RCC 7860 (cell line): ENCODE measurements at regions not wholly inside any gene's neighbourhood (a gene's known extent, or its start where the extent isn't known, plus 50 kb on each side); places are given as distances from the start of the nearest gene placed in this dataset.
A peak's percentile ranks its signal among the peaks of the same experiment; 100 is the strongest.

Experiments
- DNase-seq: peaks from one replicate; pipeline ENCODE4 v3.0.0-alpha.2; 2015; ENCODE audit warnings: low spot score
- FAIRE-seq: peaks from 2 replicates; lab custom pipeline; 2012; peaks lifted over from hg19 to GRCh38; lab: Jason Lieb, UNC

DNA sequence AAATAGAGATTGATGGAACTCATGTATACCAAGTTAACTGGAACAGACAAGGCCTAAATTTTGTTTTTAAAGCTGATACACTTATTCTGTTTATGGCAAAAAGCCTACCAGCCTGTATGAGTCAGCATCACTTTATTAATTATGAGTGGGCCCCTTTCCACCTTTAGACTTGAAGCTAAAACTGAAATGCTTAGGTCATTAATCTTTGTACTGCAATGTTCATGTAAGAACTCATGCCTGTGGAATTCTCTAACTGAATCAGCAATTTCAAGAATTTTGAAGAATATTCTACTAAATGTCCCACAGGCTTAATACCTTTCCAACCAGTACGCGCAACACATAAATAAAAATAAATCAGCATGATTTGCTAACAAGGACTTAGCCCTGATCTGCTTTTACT, 140.2 kb upstream of the PHACTR1 start:
- DNase-seq (peak; percentile 63), FAIRE-seq (peak; percentile 74)

DNA sequence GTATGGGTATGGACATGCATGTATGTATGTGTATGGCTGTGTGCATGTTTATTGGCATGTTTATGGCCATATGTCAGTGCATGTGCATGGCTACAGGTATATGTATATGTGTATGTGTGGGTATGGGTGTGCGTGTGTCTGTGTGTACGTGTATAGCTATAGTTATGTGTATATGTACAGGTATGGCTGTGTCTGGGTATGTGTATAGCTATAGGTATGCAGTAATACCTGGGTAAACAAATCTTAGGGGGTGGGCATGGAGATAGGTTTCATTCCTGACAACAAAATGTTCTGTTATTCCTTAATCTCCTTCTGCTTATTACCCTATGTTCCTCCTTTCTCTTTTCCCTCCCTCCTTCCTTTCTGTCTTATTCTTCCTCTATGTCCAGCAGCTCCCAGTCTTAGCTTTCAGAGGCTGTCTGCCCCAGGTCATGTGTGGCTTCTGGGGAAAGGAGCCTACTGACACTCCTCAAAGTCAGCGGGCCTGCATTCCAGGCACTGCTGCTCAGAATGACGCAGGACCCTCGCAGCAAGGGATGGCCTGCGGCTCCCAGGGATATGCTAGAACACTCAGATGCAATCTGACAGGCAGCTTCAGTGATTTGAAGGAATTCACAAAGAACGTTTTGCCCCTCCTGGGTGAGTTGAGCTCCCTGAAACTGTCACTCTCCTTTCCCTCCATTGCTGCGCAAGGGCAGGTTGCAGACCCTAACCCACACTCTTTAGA, 139.3 kb upstream of the PHACTR1 start:
- DNase-seq (peak; percentile 66), FAIRE-seq (no peak)

DNA sequence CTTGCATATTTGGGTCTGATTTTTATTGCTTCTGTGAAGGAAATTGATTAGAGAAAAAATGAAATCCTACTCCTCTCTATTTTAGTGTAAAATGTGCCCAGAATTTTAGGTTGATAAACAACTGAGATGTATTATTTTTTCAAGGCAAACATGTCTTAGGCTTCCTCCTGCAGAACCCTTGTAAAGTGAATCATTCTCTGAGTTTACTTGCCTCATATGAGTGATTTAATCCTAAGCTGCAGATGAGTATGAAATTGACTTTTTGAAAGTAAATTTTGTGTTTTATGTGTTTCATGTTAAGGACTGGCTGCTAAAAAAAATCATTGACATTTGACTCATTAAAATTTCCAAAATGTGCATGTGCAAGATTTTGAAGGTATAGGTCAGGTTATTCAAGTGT, 138.5 kb upstream of the PHACTR1 start:
- DNase-seq (no peak), FAIRE-seq (peak; percentile 42)

DNA sequence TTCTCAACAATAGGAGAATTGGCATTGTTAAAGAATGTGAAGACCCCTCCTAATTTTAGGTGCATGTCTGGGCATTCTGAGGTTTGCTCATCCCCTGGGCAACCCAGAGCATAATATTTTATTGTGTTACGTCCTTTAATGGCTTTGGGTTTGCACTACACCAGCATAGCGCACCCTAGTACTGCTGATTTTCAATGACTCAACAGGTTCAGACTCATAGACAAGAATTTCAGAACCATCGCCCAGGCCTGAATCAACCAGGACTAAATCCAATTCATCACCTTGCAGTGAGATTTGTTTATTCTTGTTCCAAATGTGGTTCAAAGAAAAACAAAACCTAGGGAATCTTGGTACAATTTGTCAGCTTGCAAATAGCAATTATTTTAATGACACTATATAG, 137.8 kb upstream of the PHACTR1 start:
- FAIRE-seq (no peak), DNase-seq (peak; percentile 47)

DNA sequence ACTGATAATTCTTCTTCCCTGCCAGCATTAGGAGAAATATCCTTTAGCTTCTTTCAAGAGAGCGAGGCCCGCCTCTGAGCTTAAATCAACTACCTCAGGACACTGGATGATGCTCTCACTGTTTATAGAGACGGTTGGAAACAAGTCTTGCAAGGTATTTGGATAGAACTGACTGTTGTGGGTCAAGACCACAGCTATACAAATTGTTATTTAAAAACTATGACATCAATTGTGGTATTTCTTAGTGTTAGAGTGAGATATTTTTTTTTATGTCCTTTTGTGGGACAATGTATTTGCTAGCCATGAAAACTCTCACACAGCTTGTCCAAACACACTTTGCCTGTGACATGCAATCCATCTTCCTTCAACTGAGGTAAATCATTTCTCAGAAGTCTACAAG, 136.3 kb upstream of the PHACTR1 start:
- DNase-seq (no peak), FAIRE-seq (no peak)

DNA sequence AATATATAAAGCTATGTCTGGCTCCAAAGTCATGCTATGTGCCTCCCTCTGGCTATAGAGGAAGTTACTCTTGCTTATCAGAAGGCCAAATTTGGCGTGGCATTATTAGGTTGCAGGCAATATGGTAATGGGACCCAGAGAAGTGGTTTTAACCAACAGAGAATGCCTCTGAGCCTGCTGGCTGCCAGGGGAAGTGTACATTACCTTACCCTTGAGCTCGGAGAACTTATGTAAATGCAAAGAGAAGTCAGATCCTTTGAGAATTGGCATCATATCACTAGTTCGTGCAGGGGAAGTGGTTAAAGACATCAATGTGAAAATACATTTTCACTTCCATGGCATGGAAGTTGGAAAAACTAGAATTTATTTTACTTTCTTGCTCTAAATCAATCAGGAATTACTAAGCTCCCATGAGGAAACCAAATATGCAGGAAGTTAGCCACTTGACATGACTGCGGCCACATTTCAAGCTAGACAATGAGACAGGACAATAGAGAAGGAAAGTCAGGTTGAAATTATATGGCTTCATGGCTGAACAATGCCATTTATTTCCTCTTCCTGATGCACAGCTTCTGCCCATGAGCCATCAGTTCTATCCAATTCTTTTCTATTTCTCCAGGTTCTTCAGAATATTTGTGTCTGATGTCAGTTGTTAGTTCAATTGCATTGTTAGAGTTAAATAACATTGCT, 134.0 kb upstream of the PHACTR1 start:
- no peak for DNase-seq
- no peak for FAIRE-seq

DNA sequence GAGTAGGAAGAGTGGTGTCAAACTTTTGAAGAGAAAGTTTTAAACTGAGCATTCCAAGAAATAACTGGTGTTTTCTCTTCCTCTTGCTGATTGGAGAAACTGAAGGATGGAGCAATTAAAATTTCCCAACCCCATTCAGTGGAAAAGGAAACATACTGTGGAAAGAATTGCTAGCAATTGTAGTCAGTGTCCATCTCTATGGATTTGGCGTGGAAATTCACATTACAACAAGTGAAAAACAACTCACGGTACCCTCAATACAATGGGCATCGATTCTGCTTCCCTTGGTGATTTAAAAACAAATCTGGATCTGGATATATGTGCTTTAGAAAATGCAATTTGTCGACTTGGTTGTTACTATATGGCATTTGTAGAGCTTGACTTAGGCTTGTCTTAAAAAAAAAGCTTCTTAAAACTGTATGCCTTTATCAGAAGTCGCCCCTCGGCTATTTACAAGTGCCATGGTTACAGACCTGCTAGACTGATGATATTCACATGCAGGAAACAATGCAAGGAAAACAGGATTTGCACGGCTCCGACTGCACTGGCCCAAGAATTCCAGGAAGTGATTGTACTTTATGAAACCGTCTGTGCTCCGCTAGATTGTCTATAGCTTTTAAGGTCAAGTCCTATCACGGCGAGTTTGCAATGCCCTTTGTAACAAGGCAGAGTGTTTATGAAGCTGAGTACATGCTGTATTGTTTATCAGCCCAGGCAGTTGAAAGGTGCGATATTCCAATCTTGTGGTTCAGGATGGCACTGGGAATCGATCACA, 131.7 kb upstream of the PHACTR1 start:
- FAIRE-seq = no peak
- no peak for DNase-seq

DNA sequence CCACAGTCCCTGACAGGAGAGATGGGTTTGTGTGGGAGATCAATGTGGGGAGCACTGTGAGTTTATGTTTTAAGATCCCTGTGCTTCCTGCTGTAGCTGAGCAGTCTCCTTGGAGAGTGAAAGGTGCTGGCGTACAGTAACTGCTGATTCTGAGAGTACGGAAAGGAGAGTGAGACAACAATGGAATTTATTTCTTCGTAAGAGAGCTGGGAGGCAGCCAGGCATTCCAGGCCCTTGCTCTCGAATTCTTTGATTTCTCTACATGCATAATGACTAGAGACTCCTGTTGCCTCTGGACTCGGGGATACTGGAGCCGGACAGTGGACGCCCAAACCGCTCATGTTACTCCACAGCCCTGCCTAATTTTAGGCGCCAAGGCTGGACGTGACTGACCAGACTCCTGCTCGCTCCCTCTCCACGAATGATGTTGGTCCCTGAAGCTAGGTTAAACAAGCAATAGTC, 131.0 kb upstream of the PHACTR1 start:
- FAIRE-seq (no peak), DNase-seq (no peak)

DNA sequence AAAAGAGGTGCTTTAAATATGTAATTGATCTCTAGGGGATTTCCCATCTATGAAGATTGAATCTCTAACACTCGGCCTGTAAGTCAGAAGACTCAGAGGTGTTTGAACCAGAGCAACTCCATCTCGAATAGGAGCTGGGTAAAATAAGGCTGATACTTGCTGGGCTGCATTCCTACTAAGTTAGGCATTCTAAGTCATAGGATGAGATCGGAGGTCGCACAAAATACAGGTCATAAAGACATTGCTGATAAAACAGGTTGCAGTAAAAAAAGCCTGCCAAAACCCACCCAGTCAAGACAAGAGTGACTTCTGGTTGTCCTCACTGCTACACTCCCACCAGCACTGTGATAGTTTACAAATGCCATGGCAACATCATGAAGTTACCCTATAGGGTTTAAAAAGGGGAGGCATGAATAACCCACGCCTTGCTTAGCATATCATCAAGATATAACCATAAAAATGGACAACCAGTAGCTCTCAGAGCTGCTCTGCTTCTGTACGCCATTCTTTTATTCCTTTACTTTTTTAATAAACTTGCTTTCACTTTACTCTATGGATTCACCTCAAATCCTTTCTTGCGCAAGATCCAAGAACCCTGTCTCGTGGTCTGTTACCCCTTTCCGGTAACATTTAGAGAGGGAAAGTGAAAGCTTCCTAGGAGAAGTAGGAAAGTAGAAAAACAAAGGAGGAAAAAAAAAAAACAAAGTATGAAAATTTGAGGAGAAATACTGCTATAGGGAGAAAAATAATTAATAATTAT, 129.7 kb upstream of the PHACTR1 start:
- FAIRE-seq = no peak
- no peak for DNase-seq

DNA sequence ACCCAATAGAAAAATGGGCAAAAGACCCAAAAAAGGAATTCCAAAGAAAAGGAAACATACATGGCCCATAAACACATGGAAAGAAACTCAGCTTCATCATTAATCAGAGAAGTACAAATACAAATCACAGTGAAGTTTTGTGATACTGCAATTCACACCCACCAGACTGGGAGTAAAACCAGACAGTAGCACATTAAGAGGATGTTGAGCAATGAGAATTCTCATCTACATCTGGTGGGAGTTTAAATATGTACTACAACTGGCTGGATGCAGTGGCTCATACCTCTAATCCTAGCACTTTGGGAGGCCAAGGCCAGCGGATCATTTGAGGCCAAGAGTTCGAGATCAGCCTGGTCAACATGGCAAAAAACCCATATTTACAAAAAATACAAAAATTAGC, 125.7 kb upstream of the PHACTR1 start:
- FAIRE-seq = no peak

DNA sequence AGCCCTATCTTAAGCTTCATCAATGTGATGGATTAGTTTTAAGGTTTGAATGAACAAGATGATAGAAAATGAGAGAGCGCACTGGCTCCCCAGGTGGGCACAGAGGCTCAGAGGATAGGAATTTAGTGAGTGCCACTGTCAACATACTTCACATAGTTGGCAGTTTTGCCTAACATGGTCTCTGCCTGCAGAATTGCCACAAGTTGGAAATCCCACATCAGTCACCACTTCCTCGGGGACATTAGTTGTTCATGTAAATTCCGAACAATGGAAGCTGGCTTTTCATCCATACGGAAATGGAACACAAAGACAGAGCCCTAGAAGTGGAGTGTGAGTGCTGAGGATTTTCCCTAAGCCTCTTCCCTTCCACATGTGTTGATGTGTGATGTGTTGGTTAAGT, 123.9 kb upstream of the PHACTR1 start:
- FAIRE-seq (peak; percentile 83), DNase-seq (peak; percentile 90)

More for the DNA sequence above, 125.7 kb upstream of the PHACTR1 start:
- DNase-seq = no peak

DNA sequence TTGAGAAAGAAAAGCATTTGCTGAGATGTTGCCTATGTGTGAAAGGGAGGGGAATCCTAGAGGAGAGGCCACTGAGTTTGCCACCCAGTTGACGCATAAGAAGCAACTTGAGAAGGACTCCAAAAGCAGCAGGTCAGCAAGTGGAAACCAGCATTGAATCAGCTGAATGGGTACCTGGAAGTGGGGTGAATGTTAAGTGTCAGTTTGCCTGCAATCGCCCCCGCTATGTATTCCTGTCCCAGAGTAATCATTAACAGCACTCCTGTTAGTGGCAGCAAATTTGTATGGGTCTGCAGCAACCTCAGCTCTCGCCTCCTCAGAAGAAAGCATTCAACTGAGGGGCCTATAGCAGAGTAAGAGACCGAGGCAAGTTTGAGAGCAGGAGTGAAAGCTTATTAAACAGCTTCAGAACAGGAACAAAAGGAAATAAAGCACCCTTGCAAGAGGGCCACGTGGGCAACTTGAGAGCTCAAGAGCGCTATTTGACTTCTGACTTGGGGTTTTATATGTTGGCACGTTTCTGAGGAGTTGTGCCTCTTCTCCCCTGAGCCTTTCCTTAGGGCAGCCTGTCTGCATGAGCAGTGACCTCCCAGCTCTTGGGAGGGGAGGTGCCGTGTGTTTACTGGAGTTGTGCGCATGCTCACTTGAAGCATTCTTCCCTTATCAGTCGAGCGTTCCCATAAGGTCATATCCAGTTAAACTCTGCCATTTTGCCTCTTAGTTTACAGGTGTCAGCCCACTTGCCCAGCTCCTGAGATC, 122.6 kb upstream of the PHACTR1 start:
- peak; percentile 32 for DNase-seq
- no peak for FAIRE-seq

DNA sequence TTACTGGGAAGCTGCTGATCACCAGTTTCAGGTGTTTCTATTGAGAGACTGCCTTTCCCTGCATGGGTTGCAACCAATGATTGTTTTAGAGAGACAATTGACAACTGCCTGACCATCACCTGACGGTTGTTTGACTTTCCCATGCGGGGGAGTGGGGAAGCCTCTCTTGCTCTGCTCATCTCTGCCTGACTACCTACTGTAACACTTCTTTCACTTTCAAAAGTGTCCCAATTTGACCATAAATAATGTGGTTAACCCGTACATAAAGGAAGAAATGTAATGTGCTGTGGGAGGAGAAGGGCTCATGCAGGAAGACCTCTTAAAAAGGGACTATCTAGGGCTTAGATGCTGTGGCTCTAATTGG, 122.1 kb upstream of the PHACTR1 start:
- DNase-seq (no peak), FAIRE-seq (no peak)

DNA sequence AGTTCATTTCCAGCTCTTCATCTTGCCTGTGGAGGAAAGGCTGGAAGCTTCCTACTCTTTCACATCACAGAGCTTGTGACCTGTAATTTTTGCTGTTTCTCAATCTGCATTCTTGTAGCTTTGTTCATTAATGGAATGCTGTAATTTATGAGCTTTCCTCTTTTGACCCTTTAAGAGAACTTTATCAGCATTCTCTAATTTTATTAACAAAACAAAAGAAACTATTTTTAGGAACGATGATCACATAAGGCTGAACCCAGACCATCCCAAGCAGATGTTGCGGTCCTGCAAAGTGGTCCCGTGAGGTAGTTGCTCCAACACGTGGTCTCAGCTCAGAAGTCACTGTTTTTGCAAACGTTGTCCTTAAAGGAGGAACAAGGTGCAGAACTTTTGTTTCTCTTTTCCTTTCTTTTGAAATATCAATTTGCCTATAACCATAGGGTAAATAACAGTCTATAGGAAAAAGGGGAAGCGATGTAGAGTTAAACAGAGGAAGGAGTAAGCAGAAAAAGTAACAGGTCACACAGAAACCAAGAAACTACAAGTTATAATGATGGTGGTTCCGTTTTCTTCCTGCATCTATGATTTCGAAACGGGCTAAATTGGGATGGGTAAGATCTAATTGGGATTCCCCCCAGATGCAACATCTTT, 121.3 kb upstream of the PHACTR1 start:
- DNase-seq (no peak), FAIRE-seq (no peak)

DNA sequence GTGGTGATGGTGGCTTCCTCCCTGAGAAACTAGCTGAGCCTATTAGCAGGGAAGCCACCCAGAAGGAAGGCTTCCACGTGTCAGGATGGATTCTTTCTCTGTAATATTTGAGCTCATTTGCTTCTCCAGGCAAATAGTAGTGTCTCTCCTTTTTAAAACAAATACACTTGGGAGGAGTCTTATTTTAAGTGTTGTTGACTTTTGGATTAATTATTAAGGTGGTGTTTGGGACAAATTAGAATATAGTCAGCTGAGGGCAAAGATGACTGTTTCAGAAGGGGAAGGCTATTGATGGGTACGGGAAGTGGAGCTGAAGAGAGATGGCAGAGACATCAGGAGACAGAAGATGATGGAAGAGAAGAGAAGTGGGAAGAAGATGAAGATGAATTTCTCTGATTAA, 119.8 kb upstream of the PHACTR1 start:
- no peak for FAIRE-seq
- no peak for DNase-seq

DNA sequence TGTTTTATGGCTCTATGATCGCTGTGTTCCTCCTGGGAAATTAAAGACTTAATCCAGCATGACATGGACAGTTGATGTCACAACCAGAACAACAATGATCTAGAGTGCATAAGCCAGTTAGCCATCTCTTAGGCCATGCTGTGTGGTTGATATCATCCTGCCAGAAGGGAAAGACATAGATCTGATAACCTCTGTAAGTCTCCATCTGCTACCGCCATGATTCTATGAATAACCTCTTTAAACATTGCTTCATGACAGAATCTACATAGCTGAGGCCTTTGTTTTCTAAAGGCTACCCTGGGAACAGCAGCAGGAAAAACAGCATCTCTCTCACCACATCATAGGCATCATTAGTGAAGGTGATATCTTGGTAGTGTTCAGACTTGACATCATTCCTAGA, 117.6 kb upstream of the PHACTR1 start:
- FAIRE-seq (no peak), DNase-seq (no peak)

DNA sequence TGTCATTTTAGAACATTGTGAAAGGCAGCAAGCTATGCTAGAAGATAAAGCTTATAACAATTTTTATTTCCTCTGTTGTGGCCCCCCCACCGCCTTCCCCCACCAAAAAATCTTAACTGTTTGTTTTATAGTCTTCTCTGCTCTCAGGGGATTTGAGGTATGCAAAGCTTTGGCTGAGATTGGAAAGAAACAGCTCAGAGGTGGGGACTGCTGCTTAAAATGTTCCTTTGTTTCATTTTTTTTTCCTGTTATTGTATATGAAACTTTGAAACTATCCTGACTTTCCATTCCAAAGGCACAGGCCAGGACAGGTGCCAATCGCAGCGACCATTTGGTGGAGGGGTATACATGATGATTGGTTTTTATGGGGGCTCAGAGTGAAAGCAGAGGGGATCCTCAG, 114.7 kb upstream of the PHACTR1 start:
- FAIRE-seq (no peak), DNase-seq (no peak)

DNA sequence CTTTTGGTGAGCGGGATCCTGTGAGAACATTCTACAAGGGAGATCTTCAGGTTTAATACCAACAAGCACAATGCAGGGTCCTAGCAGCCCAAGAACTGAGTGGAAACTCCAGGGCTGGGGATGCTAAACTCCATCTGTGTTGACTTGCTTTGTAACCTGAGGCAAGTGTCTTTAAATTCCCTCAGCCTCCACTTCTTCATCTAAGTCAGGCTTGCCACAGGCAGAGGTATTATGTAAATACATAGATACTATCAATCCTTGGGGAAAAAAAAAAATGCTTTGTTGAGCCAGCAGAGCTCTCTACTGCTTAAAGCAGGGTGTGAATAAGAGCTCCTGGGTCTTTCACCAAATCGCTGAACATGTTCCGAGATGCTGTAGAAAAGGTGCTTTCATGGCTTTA, 114.2 kb upstream of the PHACTR1 start:
- DNase-seq (no peak), FAIRE-seq (no peak)

DNA sequence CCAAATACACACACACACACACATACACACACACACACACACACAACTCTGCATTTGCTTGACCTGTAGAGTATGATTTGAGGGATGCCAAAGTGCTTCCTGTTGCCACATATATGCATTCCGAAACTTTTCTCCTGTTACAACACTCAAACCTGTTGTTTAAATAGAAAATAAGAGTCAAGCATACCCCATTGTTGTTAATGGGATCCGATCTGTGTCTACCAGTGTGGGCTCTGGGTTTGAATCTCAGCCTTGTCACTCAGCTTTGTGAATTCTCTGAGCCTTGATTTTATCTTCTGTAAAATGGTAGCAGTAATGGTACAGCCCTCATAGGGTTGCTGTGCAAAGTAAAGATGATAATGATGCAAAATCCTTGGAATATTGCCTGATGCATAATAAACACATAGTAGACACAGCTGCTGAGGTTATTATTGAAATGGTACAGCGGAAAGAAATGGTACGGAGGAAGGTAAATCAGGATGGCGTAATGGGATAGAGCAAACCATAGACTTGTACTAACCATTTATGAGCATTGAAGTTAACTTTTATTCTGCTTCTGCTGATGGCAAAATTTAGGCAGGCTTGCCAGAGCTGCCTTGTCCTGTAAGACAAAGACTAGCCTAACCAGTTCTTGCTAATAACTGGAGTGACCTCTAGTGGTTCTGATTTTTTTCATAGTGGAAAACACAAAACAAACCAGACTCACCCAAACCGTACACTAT, 113.5 kb upstream of the PHACTR1 start:
- DNase-seq = peak; percentile 63
- peak; percentile 38 for FAIRE-seq
